HS-5 (cell line): ENCODE measurements at regions not wholly inside any gene's neighbourhood (a gene's known extent, or its start where the extent isn't known, plus 50 kb on each side); places are given as distances from the start of the nearest gene placed in this dataset.

ENCODE experiments used
- DNase-seq: peaks from one replicate; pipeline ENCODE4 v3.0.0-alpha.2; 2012; ENCODE audit warnings: low read depth

- DNase-seq = no peak
These were observed 142.5 kb downstream of the LACC1 start for GRCh38 chr13:44022196-44022595.

- no peak for DNase-seq
These were observed 144.6 kb downstream of the LACC1 start for GRCh38 chr13:44024167-44024845.

GRCh38 chr13:44024846-44025195 lies 145.1 kb downstream of the LACC1 start:
- no peak for DNase-seq

- DNase-seq = no peak
These were observed 146.5 kb downstream of the LACC1 start for GRCh38 chr13:44026194-44026593.

GRCh38 chr13:44028734-44029133 lies 149.0 kb downstream of the LACC1 start:
- DNase-seq = no peak

GRCh38 chr13:44030615-44031014 lies 150.9 kb downstream of the LACC1 start:
- DNase-seq = no peak

GRCh38 chr13:44031555-44031954 lies 151.9 kb downstream of the LACC1 start:
- DNase-seq = no peak

GRCh38 chr13:44032802-44033201 lies 153.1 kb downstream of the LACC1 start:
- no peak for DNase-seq

- no peak for DNase-seq
These were observed 155.7 kb downstream of the LACC1 start for GRCh38 chr13:44035400-44035799.

- no peak for DNase-seq
These were observed 160.5 kb downstream of the LACC1 start for GRCh38 chr13:44040070-44040817.

- DNase-seq = no peak
These were observed 161.1 kb downstream of the LACC1 start for GRCh38 chr13:44040818-44041100.

GRCh38 chr13:44044547-44045179 lies 165.0 kb downstream of the LACC1 start:
- DNase-seq = no peak

GRCh38 chr13:44045180-44045562 lies 165.5 kb downstream of the LACC1 start:
- no peak for DNase-seq

- no peak for DNase-seq
These were observed 166.7 kb downstream of the LACC1 start for GRCh38 chr13:44046428-44046827.

GRCh38 chr13:44048326-44048725 lies 168.6 kb downstream of the LACC1 start:
- no peak for DNase-seq

GRCh38 chr13:44049081-44049945 lies 169.6 kb downstream of the LACC1 start:
- DNase-seq = no peak

- no peak for DNase-seq
These were observed 170.9 kb downstream of the LACC1 start for GRCh38 chr13:44050450-44051063.

- DNase-seq = no peak
These were observed 171.7 kb downstream of the LACC1 start for GRCh38 chr13:44051405-44051804.

GRCh38 chr13:44051918-44052675 lies 172.4 kb downstream of the LACC1 start:
- DNase-seq = no peak

GRCh38 chr13:44052780-44053184 lies 173.1 kb downstream of the LACC1 start:
- DNase-seq = no peak

GRCh38 chr13:44053208-44053607 lies 173.5 kb downstream of the LACC1 start:
- DNase-seq = no peak
